ENCODE measurements at regions not wholly inside any gene's neighbourhood (a gene's known extent, or its start where the extent isn't known, plus 50 kb on each side); places are given as distances from the start of the nearest gene placed in this dataset.

GRCh38 chr13:33752094-33752493, 65.9 kb upstream of the RFC3 start:
- no peaks in the 10 kb centered on the region for H3K9me3 ChIP-seq
- H3K36me3 ChIP-seq: no peaks in the 10 kb centered on the region
- no peaks in the 10 kb centered on the region for H3K27me3 ChIP-seq
- H3K27ac ChIP-seq: no peak overlapping the region
- H3K4me3 ChIP-seq (ENCODE audit: low read depth in 1 of 2, low read length in 1 of 2): no peak overlapping the region
- H3K4me1 ChIP-seq (ENCODE audit: control insufficient read depth in 1 of 2, insufficient read depth in 1 of 2, low read depth in 1 of 2, low read length in 1 of 2): no peaks in the 10 kb centered on the region
- TF ChIP-seq CTCF (IDR thresholded peaks at IDR 0.05): no peak

GRCh38 chr13:33752597-33752996, 65.4 kb upstream of the RFC3 start:
- H3K27ac ChIP-seq: no peak overlapping the region
- no peak for TF ChIP-seq CTCF (IDR thresholded peaks at IDR 0.05)

GRCh38 chr13:33756929-33757328, 61.0 kb upstream of the RFC3 start:
- Histone ChIP-seq H3K27me3 (no peaks in the 10 kb centered on the region), H3K4me1 (ENCODE audit: control insufficient read depth in 1 of 2, insufficient read depth in 1 of 2, low read depth in 1 of 2, low read length in 1 of 2) (no peaks in the 10 kb centered on the region), H3K4me3 (ENCODE audit: low read depth in 1 of 2, low read length in 1 of 2) (no peak overlapping the region), H3K27ac (no peak overlapping the region), H3K9me3 (no peaks in the 10 kb centered on the region), H3K36me3 (no peaks in the 10 kb centered on the region)
- TF ChIP-seq CTCF (IDR thresholded peaks at IDR 0.05): no peak

More at GRCh38 chr13:33752597-33752996, 65.4 kb upstream of the RFC3 start:
- no peaks in the 10 kb centered on the region for H3K4me1 ChIP-seq (ENCODE audit: control insufficient read depth in 1 of 2, insufficient read depth in 1 of 2, low read depth in 1 of 2, low read length in 1 of 2)
- no peaks in the 10 kb centered on the region for H3K9me3 ChIP-seq
- H3K27me3 ChIP-seq: no peaks in the 10 kb centered on the region
- no peak overlapping the region for H3K4me3 ChIP-seq (ENCODE audit: low read depth in 1 of 2, low read length in 1 of 2)
- no peaks in the 10 kb centered on the region for H3K36me3 ChIP-seq

GRCh38 chr13:33757713-33758112, 60.2 kb upstream of the RFC3 start:
- H3K27ac ChIP-seq: no peak overlapping the region
- no peaks in the 10 kb centered on the region for H3K27me3 ChIP-seq
- H3K4me1 ChIP-seq (ENCODE audit: control insufficient read depth in 1 of 2, insufficient read depth in 1 of 2, low read depth in 1 of 2, low read length in 1 of 2): no peaks in the 10 kb centered on the region
- no peak for TF ChIP-seq CTCF (IDR thresholded peaks at IDR 0.05)
- no peak overlapping the region for H3K4me3 ChIP-seq (ENCODE audit: low read depth in 1 of 2, low read length in 1 of 2)
- H3K9me3 ChIP-seq: no peaks in the 10 kb centered on the region
- no peaks in the 10 kb centered on the region for H3K36me3 ChIP-seq

GRCh38 chr13:33758113-33758512, 59.8 kb upstream of the RFC3 start:
- Histone ChIP-seq H3K27me3 (no peaks in the 10 kb centered on the region), H3K27ac (no peak overlapping the region), H3K4me3 (ENCODE audit: low read depth in 1 of 2, low read length in 1 of 2) (no peak overlapping the region), H3K36me3 (no peaks in the 10 kb centered on the region), H3K4me1 (ENCODE audit: control insufficient read depth in 1 of 2, insufficient read depth in 1 of 2, low read depth in 1 of 2, low read length in 1 of 2) (no peaks in the 10 kb centered on the region), H3K9me3 (no peaks in the 10 kb centered on the region)
- TF ChIP-seq CTCF (IDR thresholded peaks at IDR 0.05): no peak

- no peaks in the 10 kb centered on the region for H3K27me3 ChIP-seq
- no peaks in the 10 kb centered on the region for H3K9me3 ChIP-seq
- no peaks in the 10 kb centered on the region for H3K36me3 ChIP-seq
- TF ChIP-seq CTCF (IDR thresholded peaks at IDR 0.05): no peak
- H3K4me1 ChIP-seq (ENCODE audit: control insufficient read depth in 1 of 2, insufficient read depth in 1 of 2, low read depth in 1 of 2, low read length in 1 of 2): no peaks in the 10 kb centered on the region
- no peak overlapping the region for H3K27ac ChIP-seq
- H3K4me3 ChIP-seq (ENCODE audit: low read depth in 1 of 2, low read length in 1 of 2): no peak overlapping the region
These were observed 56.2 kb upstream of the RFC3 start for GRCh38 chr13:33761740-33762139.

Measured in neutrophil (primary cell).